ENCODE measurements at regions not wholly inside any gene's neighbourhood (a gene's known extent, or its start where the extent isn't known, plus 50 kb on each side); places are given as distances from the start of the nearest gene placed in this dataset.

DNA sequence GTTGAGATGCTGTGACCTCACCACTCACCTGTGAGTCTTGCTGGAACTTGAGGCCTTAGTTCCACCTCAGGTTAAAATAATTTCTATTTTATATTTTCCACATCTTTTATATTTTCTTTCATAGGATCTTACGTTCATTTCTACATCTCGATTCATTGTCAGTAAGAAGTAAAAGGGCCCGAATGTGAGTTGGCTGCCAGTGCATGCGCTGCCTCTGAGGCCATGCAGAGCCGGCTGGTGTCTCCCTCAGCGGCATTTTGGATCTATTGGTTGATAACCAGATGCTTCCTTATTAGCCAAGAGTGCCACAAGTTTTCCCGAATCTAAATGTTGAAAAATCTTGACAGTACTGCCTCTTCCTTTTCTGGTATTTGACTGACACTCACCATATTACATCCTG is 347.3 kb downstream of the TEX29 start:
- TF ChIP-seq, protein P1, sequence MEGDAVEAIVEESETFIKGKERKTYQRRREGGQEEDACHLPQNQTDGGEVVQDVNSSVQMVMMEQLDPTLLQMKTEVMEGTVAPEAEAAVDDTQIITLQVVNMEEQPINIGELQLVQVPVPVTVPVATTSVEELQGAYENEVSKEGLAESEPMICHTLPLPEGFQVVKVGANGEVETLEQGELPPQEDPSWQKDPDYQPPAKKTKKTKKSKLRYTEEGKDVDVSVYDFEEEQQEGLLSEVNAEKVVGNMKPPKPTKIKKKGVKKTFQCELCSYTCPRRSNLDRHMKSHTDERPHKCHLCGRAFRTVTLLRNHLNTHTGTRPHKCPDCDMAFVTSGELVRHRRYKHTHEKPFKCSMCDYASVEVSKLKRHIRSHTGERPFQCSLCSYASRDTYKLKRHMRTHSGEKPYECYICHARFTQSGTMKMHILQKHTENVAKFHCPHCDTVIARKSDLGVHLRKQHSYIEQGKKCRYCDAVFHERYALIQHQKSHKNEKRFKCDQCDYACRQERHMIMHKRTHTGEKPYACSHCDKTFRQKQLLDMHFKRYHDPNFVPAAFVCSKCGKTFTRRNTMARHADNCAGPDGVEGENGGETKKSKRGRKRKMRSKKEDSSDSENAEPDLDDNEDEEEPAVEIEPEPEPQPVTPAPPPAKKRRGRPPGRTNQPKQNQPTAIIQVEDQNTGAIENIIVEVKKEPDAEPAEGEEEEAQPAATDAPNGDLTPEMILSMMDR (IDR thresholded peaks at IDR 0.05) = no peak
- TF ChIP-seq EP300 (IDR thresholded peaks at IDR 0.05) = no peak
- TF ChIP-seq POLR2A (IDR thresholded peaks at IDR 0.05; ENCODE audit: low read depth) = no peak

All from esophagus muscularis mucosa (tissue), 4 donors.